Calu3 (cell line): ENCODE measurements at regions not wholly inside any gene's neighbourhood (a gene's known extent, or its start where the extent isn't known, plus 50 kb on each side); places are given as distances from the start of the nearest gene placed in this dataset.

Experiments
- BruUV-seq: library from RNA; stranded (reverse); fragments of 400-500 nt; replicated peaks from 2 replicates; lab custom pipeline; 2021; lab: Mats Ljungman, UMichigan
- CTCF ChIA-PET: fragments of 300-600 bp; sonication (Branson Sonifier 250); formaldehyde crosslinking; loops from one replicate; lab custom pipeline; 2022; ENCODE audit warnings: antibody characterized with exemption; lab: Charles Lee
- DNase-seq: peaks from one replicate; pipeline ENCODE4 v3.0.0; 2022
- H3K27ac Mint-ChIP-seq: one replicate; pipeline ENCODE4 v1.8.0; 2022; ENCODE audit warnings: mixed read lengths; ENCODE audit not compliant: unreplicated experiment
- H3K27me3 Mint-ChIP-seq: one replicate; pipeline ENCODE4 v1.8.0; 2022; ENCODE audit warnings: mixed read lengths; ENCODE audit not compliant: unreplicated experiment
- H3K36me3 Mint-ChIP-seq: one replicate; pipeline ENCODE4 v1.8.0; 2022; ENCODE audit warnings: mild to moderate bottlenecking, moderate library complexity, mixed read lengths; ENCODE audit not compliant: insufficient read depth, unreplicated experiment
- H3K4me1 Mint-ChIP-seq: one replicate; pipeline ENCODE4 v1.8.0; 2022; ENCODE audit warnings: mild to moderate bottlenecking, low read depth, mixed read lengths; ENCODE audit not compliant: unreplicated experiment
- H3K4me3 Mint-ChIP-seq: one replicate; pipeline ENCODE4 v1.8.0; 2022; ENCODE audit warnings: mild to moderate bottlenecking, low read depth, moderate library complexity, mixed read lengths; ENCODE audit not compliant: unreplicated experiment
- H3K9me3 Mint-ChIP-seq: one replicate; pipeline ENCODE4 v1.8.0; 2022; ENCODE audit warnings: low read depth, mixed read lengths; ENCODE audit not compliant: unreplicated experiment
- intact Hi-C: fragments of 100-400 bp; cut with micrococcal nuclease; formaldehyde crosslinking; loops from one replicate; pipeline ENCODE4 v1.10.0; 2022; ENCODE audit not compliant: unreplicated experiment
- TF ChIP-seq, protein P1 (sequence below): fragments of 200-600 bp; IDR thresholded peaks from one replicate; pipeline ENCODE4 v1.8.0; 2022; ENCODE audit warnings: antibody characterized with exemption; ENCODE audit not compliant: unreplicated experiment

DNA sequence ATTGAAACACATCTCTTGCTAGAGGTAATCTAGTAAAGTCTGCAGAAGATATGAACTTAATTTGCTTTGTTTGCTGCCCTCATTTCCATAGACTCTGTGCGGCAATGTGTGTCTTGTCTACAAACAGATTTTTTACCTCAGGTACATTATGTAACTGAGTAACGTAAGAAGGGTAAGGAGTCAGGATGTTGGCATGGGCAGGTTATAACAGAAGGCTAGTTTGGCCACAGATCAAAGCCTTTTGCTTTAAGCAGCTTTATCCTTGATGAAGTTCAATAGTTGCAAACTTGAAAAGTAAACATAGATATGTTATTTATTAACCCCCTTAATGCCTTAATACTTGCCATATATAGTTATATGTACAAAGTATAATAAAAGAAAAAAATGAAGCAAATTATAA is 391.6 kb upstream of the FKBP1C start:
- no peak for DNase-seq
- H3K27ac Mint-ChIP-seq, result no peak overlapping the region
- CTCF ChIA-PET, result no interaction called here
- BruUV-seq, result no TSS peak
- H3K4me3 Mint-ChIP-seq, result no peak overlapping the region
- H3K9me3 Mint-ChIP-seq, result peaks cover 5% of the 10 kb centered on the region
- TF ChIP-seq, protein P1, sequence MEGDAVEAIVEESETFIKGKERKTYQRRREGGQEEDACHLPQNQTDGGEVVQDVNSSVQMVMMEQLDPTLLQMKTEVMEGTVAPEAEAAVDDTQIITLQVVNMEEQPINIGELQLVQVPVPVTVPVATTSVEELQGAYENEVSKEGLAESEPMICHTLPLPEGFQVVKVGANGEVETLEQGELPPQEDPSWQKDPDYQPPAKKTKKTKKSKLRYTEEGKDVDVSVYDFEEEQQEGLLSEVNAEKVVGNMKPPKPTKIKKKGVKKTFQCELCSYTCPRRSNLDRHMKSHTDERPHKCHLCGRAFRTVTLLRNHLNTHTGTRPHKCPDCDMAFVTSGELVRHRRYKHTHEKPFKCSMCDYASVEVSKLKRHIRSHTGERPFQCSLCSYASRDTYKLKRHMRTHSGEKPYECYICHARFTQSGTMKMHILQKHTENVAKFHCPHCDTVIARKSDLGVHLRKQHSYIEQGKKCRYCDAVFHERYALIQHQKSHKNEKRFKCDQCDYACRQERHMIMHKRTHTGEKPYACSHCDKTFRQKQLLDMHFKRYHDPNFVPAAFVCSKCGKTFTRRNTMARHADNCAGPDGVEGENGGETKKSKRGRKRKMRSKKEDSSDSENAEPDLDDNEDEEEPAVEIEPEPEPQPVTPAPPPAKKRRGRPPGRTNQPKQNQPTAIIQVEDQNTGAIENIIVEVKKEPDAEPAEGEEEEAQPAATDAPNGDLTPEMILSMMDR, result no peak
- intact Hi-C loops, result no loop called here
- H3K4me1 Mint-ChIP-seq, result no peaks in the 10 kb centered on the region
- no peaks in the 10 kb centered on the region for H3K36me3 Mint-ChIP-seq
- no peaks in the 10 kb centered on the region for H3K27me3 Mint-ChIP-seq

DNA sequence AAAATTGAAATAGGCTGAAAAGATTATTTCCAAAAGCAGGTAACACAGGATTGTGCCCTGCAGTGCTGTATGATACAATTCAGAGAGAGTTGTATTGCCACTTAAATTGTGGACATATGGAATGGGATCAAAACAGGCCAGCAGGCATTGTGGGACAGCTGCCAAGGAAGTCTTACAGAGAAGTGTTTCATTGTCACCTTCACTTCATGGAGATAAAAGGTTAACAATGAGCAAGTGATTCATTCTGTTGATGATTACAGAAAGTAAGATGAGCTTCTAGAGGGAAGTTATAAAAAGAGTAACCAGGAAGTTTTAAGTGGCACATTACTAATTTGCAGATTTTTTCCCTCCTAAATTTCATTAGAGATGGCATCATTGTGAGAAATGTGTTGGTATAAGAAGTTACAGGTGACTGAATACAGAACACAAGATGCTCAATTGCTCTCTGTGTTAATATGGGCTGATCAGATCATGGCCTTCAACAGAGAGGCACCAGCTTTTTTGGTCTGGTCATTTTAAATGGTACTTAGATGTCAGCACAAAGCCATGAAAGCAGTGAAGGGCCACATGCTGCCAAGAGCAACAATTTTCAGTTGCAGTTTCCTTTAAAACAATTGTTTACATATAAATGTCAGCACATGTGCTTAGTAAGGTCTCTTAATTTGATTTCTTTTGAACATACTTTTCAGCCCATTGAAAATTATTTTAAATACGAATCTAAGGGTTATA is 402.5 kb upstream of the FKBP1C start:
- intact Hi-C loops, result no loop called here
- CTCF ChIA-PET, result no interaction called here
- Mint-ChIP-seq H3K27me3 (no peaks in the 10 kb centered on the region), H3K4me1 (no peaks in the 10 kb centered on the region), H3K27ac (no peak overlapping the region), H3K4me3 (no peak overlapping the region), H3K36me3 (no peaks in the 10 kb centered on the region), H3K9me3 (peaks cover 8% of the 10 kb centered on the region)
- TF ChIP-seq, protein P1, result no peak
- no TSS peak for BruUV-seq
- no peak for DNase-seq

DNA sequence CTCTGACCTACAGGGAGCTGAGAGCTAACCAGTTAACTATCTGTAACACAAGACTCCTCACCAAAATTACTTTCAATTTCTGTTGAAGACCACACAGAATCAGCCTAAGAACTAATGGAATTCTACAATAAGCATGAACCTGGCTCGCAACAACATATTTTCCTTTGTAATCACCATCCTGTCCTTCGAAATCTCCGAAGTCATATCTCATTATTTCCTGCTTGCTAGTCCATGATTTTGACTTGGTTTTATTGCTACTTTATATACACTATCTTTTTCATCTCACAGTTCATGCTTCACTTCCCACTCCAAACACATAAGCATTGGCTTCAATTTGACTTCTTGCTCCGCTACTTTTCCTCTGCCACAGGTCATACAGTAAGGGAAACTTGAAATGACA is 405.8 kb upstream of the FKBP1C start:
- intact Hi-C loops, result no loop called here
- no peaks in the 10 kb centered on the region for H3K4me1 Mint-ChIP-seq
- CTCF ChIA-PET, result no interaction called here
- peaks cover 3% of the 10 kb centered on the region for H3K9me3 Mint-ChIP-seq
- no peaks in the 10 kb centered on the region for H3K27me3 Mint-ChIP-seq
- no peak for DNase-seq
- no peaks in the 10 kb centered on the region for H3K36me3 Mint-ChIP-seq
- H3K4me3 Mint-ChIP-seq, result no peak overlapping the region
- TF ChIP-seq, protein P1, result no peak
- no peak overlapping the region for H3K27ac Mint-ChIP-seq
- BruUV-seq, result no TSS peak

DNA sequence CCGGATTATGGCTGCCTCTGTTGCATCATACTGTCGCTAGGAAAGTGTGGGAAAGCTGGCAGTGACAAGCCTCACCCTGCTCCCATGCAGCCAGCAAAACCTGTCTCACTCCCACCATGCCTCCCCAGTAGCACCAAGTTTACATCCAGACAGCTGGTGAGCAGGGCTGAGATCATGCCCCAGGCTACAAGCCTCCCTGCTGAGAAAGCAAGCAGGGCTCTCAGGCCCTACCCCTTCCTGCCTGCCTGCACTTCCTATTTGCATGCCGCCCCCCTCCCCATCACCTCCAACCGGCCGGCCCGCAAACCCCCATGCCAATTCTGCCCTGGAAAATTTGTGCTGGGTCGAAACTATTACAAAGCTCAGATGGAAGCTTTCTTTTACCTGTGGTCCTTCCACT is 408.2 kb upstream of the FKBP1C start:
- Mint-ChIP-seq H3K36me3 (no peaks in the 10 kb centered on the region), H3K4me3 (no peak overlapping the region), H3K9me3 (peaks cover 2% of the 10 kb centered on the region), H3K27ac (no peak overlapping the region), H3K4me1 (no peaks in the 10 kb centered on the region), H3K27me3 (no peaks in the 10 kb centered on the region)
- no peak for DNase-seq
- TF ChIP-seq, protein P1, result no peak
- CTCF ChIA-PET, result no interaction called here
- intact Hi-C loops, result no loop called here
- BruUV-seq, result no TSS peak
